ENCODE measurements at regions not wholly inside any gene's neighbourhood (a gene's known extent, or its start where the extent isn't known, plus 50 kb on each side); places are given as distances from the start of the nearest gene placed in this dataset.

DNA sequence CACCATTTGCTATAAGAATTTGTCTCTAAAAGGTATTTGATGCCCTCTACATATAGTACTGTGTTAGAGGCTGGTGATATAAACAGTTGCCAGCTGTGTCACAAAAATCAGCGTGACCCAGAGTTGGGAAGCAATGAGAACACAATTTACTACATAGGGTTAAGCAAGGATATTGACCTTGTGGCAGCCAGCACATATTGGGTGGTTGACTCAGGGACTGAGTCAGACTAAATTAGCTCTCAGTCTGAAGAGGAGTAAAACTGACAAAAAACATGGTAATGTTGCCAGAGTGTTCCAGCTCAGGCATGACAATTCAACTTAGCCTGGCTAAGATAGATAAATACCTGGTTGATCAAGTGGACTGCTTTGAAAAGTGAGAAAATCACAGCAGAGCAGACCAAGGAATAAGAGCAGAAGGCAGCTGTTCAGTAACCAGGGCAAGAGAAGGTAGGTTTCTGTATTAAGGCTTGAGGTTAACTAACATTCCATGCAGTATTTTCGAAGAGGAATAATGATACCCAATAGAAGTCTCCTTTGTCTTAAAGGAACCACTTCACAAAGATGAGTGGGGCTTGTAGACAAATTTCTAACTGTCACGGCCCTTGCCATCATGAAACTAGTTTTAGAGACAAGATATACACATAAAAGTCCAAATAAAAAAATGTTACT lies 108.2 kb upstream of the ERBB4 start:
- DNase-seq, result no peak
- no TSS peak for BruUV-seq (replicated peaks)
- TF ChIP-seq, protein P1, sequence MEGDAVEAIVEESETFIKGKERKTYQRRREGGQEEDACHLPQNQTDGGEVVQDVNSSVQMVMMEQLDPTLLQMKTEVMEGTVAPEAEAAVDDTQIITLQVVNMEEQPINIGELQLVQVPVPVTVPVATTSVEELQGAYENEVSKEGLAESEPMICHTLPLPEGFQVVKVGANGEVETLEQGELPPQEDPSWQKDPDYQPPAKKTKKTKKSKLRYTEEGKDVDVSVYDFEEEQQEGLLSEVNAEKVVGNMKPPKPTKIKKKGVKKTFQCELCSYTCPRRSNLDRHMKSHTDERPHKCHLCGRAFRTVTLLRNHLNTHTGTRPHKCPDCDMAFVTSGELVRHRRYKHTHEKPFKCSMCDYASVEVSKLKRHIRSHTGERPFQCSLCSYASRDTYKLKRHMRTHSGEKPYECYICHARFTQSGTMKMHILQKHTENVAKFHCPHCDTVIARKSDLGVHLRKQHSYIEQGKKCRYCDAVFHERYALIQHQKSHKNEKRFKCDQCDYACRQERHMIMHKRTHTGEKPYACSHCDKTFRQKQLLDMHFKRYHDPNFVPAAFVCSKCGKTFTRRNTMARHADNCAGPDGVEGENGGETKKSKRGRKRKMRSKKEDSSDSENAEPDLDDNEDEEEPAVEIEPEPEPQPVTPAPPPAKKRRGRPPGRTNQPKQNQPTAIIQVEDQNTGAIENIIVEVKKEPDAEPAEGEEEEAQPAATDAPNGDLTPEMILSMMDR (IDR thresholded peaks at IDR 0.05; ENCODE audit: unreplicated experiment), result no peak
- CTCF ChIA-PET, result no interaction called here
- intact Hi-C loops (cut with micrococcal nuclease; ENCODE audit: unreplicated experiment), result no loop called here
- Mint-ChIP-seq H3K4me1 (ENCODE audit: low read depth, unreplicated experiment) (peaks cover 21% of the 10 kb centered on the region), H3K9me3 (ENCODE audit: low read depth, unreplicated experiment) (no peaks in the 10 kb centered on the region), H3K27ac (ENCODE audit: unreplicated experiment) (no peak overlapping the region), H3K36me3 (ENCODE audit: insufficient read depth, unreplicated experiment) (no peaks in the 10 kb centered on the region), H3K27me3 (ENCODE audit: unreplicated experiment) (no peaks in the 10 kb centered on the region), H3K4me3 (ENCODE audit: low read depth, unreplicated experiment) (no peak overlapping the region)

- Mint-ChIP-seq H3K4me1 (ENCODE audit: low read depth, unreplicated experiment) (peaks cover 31% of the 10 kb centered on the region), H3K27me3 (ENCODE audit: unreplicated experiment) (no peaks in the 10 kb centered on the region), H3K9me3 (ENCODE audit: low read depth, unreplicated experiment) (no peaks in the 10 kb centered on the region), H3K36me3 (ENCODE audit: insufficient read depth, unreplicated experiment) (no peaks in the 10 kb centered on the region), H3K27ac (ENCODE audit: unreplicated experiment) (no peak overlapping the region), H3K4me3 (ENCODE audit: low read depth, unreplicated experiment) (no peak overlapping the region)
- TF ChIP-seq, protein P1 (IDR thresholded peaks at IDR 0.05; ENCODE audit: unreplicated experiment), result no peak
- no peak for DNase-seq
- CTCF ChIA-PET, result no interaction called here
- intact Hi-C loops (cut with micrococcal nuclease; ENCODE audit: unreplicated experiment), result no loop called here
- BruUV-seq (replicated peaks), result no TSS peak
These were observed 105.7 kb upstream of the ERBB4 start for GRCh38 chr2:212644195-212644837.

DNA sequence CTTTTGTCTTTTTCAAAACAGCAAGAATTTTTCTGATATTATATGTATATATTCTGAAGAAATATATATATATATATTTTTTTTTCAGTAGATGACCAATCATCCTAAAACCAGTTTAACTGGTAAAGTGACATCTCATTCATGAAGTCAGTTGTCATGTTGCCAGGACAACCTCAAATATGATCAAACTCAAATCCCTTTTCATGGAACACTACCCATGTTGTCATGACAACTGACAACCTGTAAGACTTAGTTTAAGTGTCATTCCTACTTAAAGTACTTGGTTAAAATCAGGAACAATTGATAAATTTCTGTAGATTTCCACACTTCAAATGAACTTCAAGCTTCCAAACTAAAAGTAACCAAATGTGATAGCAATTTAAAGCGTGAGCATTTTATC lies 101.8 kb upstream of the ERBB4 start:
- no peaks in the 10 kb centered on the region for H3K36me3 Mint-ChIP-seq (ENCODE audit: insufficient read depth, unreplicated experiment)
- intact Hi-C loops (cut with micrococcal nuclease; ENCODE audit: unreplicated experiment), result no loop called here
- no peaks in the 10 kb centered on the region for H3K9me3 Mint-ChIP-seq (ENCODE audit: low read depth, unreplicated experiment)
- H3K4me3 Mint-ChIP-seq (ENCODE audit: low read depth, unreplicated experiment), result no peak overlapping the region
- H3K27me3 Mint-ChIP-seq (ENCODE audit: unreplicated experiment), result no peaks in the 10 kb centered on the region
- CTCF ChIA-PET, result interaction anchor here (0.5 kb wide), 1 partner anchor 429 kb away, joined by 4 read pairs; no protein-coding TSS in a partner anchor
- BruUV-seq (replicated peaks), result no TSS peak
- TF ChIP-seq, protein P1 (IDR thresholded peaks at IDR 0.05; ENCODE audit: unreplicated experiment), result no peak
- DNase-seq, result peak; percentile 24
- peak overlapping the region; percentile 78 for H3K27ac Mint-ChIP-seq (ENCODE audit: unreplicated experiment)
- peaks cover 24% of the 10 kb centered on the region for H3K4me1 Mint-ChIP-seq (ENCODE audit: low read depth, unreplicated experiment)

- no peaks in the 10 kb centered on the region for H3K27me3 Mint-ChIP-seq (ENCODE audit: unreplicated experiment)
- H3K4me3 Mint-ChIP-seq (ENCODE audit: low read depth, unreplicated experiment), result no peak overlapping the region
- H3K27ac Mint-ChIP-seq (ENCODE audit: unreplicated experiment), result no peak overlapping the region
- DNase-seq, result no peak
- TF ChIP-seq, protein P1 (IDR thresholded peaks at IDR 0.05; ENCODE audit: unreplicated experiment), result no peak
- H3K36me3 Mint-ChIP-seq (ENCODE audit: insufficient read depth, unreplicated experiment), result no peaks in the 10 kb centered on the region
- intact Hi-C loops (cut with micrococcal nuclease; ENCODE audit: unreplicated experiment), result no loop called here
- H3K4me1 Mint-ChIP-seq (ENCODE audit: low read depth, unreplicated experiment), result peaks cover 24% of the 10 kb centered on the region
- no TSS peak for BruUV-seq (replicated peaks)
- CTCF ChIA-PET, result no interaction called here
- H3K9me3 Mint-ChIP-seq (ENCODE audit: low read depth, unreplicated experiment), result no peaks in the 10 kb centered on the region
These were observed 100.1 kb upstream of the ERBB4 start for GRCh38 chr2:212638694-212639093.

Data from Calu3 (cell line).